CD14-positive monocyte (primary cell): ENCODE measurements at regions not wholly inside any gene's neighbourhood (a gene's known extent, or its start where the extent isn't known, plus 50 kb on each side); places are given as distances from the start of the nearest gene placed in this dataset.

Experiments
- DNase-seq, 3 donors: peaks; one replicate each; pipeline ENCODE4 v3.0.0-alpha.2; 2011 to 2022
- H2AFZ ChIP-seq: 2 replicates; pipeline ENCODE4 v1.6.0; 2012; ENCODE audit warnings: mild to moderate bottlenecking, low read depth, low read length, inconsistent platforms; ENCODE audit not compliant: insufficient read depth, poor library complexity, severe bottlenecking
- H3K27ac ChIP-seq, 2 donors: 1 replicate in 1 of 2; 2 replicates in 1 of 2; pipeline ENCODE4 v1.5.1; 2012 to 2013; ENCODE audit warnings: low read length in 2 of 2, control low read depth in 1 of 2, inconsistent platforms in 1 of 2, low read depth in 1 of 2, mild to moderate bottlenecking in 1 of 2
- H3K27me3 ChIP-seq, 2 donors: one replicate each; pipeline versions ENCODE4 v1.6.0 to v1.6.1; 2011 to 2013; ENCODE audit warnings: low read length in 2 of 2; ENCODE audit not compliant: control insufficient read depth in 2 of 2, insufficient read depth in 2 of 2
- H3K36me3 ChIP-seq, 2 donors: replicated peaks in 1 of 2; 1 replicate in 1 of 2; 2 replicates in 1 of 2; pipeline versions ENCODE4 v1.5.1 to v1.6.1; 2012 to 2013; ENCODE audit warnings: low read length in 2 of 2, control low read depth in 1 of 2, inconsistent platforms in 1 of 2, mild to moderate bottlenecking in 1 of 2; ENCODE audit not compliant: insufficient read depth in 2 of 2, control insufficient read depth in 1 of 2
- H3K4me1 ChIP-seq, 2 donors: 1 replicate in 1 of 2; 2 replicates in 1 of 2; pipeline versions ENCODE4 v1.5.1 to v1.6.1; 2012 to 2013; ENCODE audit warnings: low read length in 2 of 2, control low read depth in 1 of 2, inconsistent platforms in 1 of 2, mild to moderate bottlenecking in 1 of 2, moderate library complexity in 1 of 2; ENCODE audit not compliant: insufficient read depth in 2 of 2, control insufficient read depth in 1 of 2
- H3K4me2 ChIP-seq: replicated peaks from 2 replicates; pipeline ENCODE3; 2012; ENCODE audit warnings: low read length, moderate library complexity, mild to moderate bottlenecking; ENCODE audit not compliant: poor library complexity, severe bottlenecking; ENCODE audit errors: extremely low read depth
- H3K4me3 ChIP-seq, 3 experiments: fragments of 200-600 bp in 1 of 3; sonication (generic) in 1 of 3; replicated peaks in 1 of 3; 1 replicate in 2 of 3; 2 replicates in 1 of 3; pipeline ENCODE4 v1.5.1; 2011 to 2013; ENCODE audit warnings: low read length in 3 of 3, mild to moderate bottlenecking in 3 of 3, control low read depth in 2 of 3, low read depth in 2 of 3, inconsistent platforms in 1 of 3, moderate library complexity in 1 of 3
- H3K79me2 ChIP-seq: 2 replicates; pipeline ENCODE4 v1.6.0; 2012; ENCODE audit warnings: mild to moderate bottlenecking, control low read depth, inconsistent platforms, low read length, moderate library complexity; ENCODE audit not compliant: insufficient read depth
- H3K9ac ChIP-seq: 2 replicates; pipeline ENCODE4 v1.6.0; 2017; ENCODE audit warnings: low read length, mild to moderate bottlenecking; ENCODE audit not compliant: insufficient read depth, poor library complexity, severe bottlenecking
- H3K9me3 ChIP-seq, 2 donors: replicated peaks in 1 of 2; 1 replicate in 1 of 2; 2 replicates in 1 of 2; pipeline versions ENCODE4 v1.5.1 to v1.6.1; 2012 to 2013; ENCODE audit warnings: low read length in 2 of 2, control low read depth in 1 of 2; ENCODE audit not compliant: control insufficient read depth in 1 of 2, insufficient read depth in 1 of 2
- H4K20me1 ChIP-seq: 2 replicates; pipeline ENCODE4 v1.6.0; 2012; ENCODE audit warnings: mild to moderate bottlenecking, low read length, control low read depth, moderate library complexity; ENCODE audit not compliant: insufficient read depth
- H3K27ac Mint-ChIP-seq, 7 donors: one replicate each; pipeline ENCODE4 v1.8.0; 2020; ENCODE audit warnings: mild to moderate bottlenecking in 7 of 7, mixed read lengths in 7 of 7, moderate library complexity in 6 of 7, inconsistent platforms in 2 of 7
- H3K27me3 Mint-ChIP-seq, 3 donors: one replicate each; pipeline ENCODE4 v1.8.0; 2021 to 2022; ENCODE audit warnings: low read depth in 3 of 3, mild to moderate bottlenecking in 3 of 3, mixed read lengths in 3 of 3, moderate library complexity in 3 of 3, inconsistent platforms in 1 of 3
- H3K36me3 Mint-ChIP-seq, 2 donors: one replicate each; pipeline ENCODE4 v1.8.0; 2020; ENCODE audit warnings: mixed read lengths in 2 of 2, inconsistent platforms in 1 of 2, mild to moderate bottlenecking in 1 of 2
- H3K4me1 Mint-ChIP-seq: one replicate; pipeline ENCODE4 v1.8.0; 2020; ENCODE audit warnings: mild to moderate bottlenecking, mixed read lengths
- H3K4me3 Mint-ChIP-seq, 2 donors: one replicate each; pipeline ENCODE4 v1.8.0; 2020; ENCODE audit warnings: mild to moderate bottlenecking in 2 of 2, mixed read lengths in 2 of 2, moderate library complexity in 1 of 2
- H3K9me3 Mint-ChIP-seq, 7 donors: one replicate each; pipeline ENCODE4 v1.8.0; 2020 to 2022; ENCODE audit warnings: mixed read lengths in 7 of 7, mild to moderate bottlenecking in 6 of 7, moderate library complexity in 6 of 7, inconsistent platforms in 2 of 7
- CTCF ChIP-seq: fragments of 200-600 bp; IDR thresholded peaks from one replicate; pipeline ENCODE4 v1.8.0; 2022; ENCODE audit warnings: antibody characterized with exemption, mild to moderate bottlenecking
- WGBS: methylation state at CpG from one replicate; pipeline ENCODE4 v1.1.5; 2013; ENCODE audit warnings: missing lambda C conversion rate; ENCODE audit not compliant: insufficient coverage; 5-methylcytosine and 5-hydroxymethylcytosine counted together
- intact Hi-C, 2 donors: fragments of 100-400 bp; cut with micrococcal nuclease; formaldehyde crosslinking; loops; one replicate each; pipeline versions ENCODE4 v1.15.0 to v1.15.1; 2023

GRCh38 chr12:131273291-131273845, 319.7 kb downstream of the ADGRD1 start:
- peak overlapping the region in 1 of 7 donors; percentile 10 for H3K27ac Mint-ChIP-seq
- 94% methylated on average over 7 of the region's 11 CpGs for WGBS
- no peak for TF ChIP-seq CTCF

DNA sequence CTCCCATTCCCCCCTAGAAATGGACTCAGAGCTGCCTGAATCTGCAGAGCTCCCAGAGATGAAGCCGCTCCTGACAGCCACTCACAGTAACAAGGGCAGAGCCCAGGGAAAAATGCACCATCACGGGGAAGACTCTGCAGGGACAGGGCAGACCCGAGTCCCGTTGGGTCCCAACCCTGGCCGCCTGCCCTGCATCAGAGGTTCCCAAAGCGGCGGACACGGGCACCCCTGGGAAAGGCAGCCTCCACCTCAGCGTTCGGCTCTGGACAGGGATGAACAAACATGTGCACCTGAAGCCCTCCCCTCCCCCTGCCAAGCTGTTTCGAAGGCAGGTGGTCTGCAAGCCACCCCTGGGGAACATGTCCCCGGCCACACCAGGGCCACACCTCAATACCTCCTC, 320.4 kb downstream of the ADGRD1 start:
- no peaks in the 10 kb centered on the region for H3K4me1 Mint-ChIP-seq
- Histone ChIP-seq H3K4me2 (no peak overlapping the region), H3K4me3 (no peak overlapping the region), H2AFZ (no peak overlapping the region), H3K79me2 (no peaks in the 10 kb centered on the region), H3K27ac (no peak overlapping the region), H3K27me3 (no peaks in the 10 kb centered on the region), H3K36me3 (no peaks in the 10 kb centered on the region), H3K9me3 (no peaks in the 10 kb centered on the region), H4K20me1 (no peaks in the 10 kb centered on the region), H3K9ac (no peak overlapping the region), H3K4me1 (no peaks in the 10 kb centered on the region)
- WGBS, result 88% methylated on average over 9 of the region's 12 CpGs
- DNase-seq, result no peak
- no peaks in the 10 kb centered on the region for H3K9me3 Mint-ChIP-seq
- H3K27me3 Mint-ChIP-seq, result peaks cover 0 to 2% (median 0%) of the 10 kb centered on the region in 3 donors
- no peak overlapping the region for H3K4me3 Mint-ChIP-seq
- intact Hi-C loops, result no loop called here
- no peak for TF ChIP-seq CTCF
- H3K27ac Mint-ChIP-seq, result no peak overlapping the region
- H3K36me3 Mint-ChIP-seq, result no peaks in the 10 kb centered on the region

More at GRCh38 chr12:131273291-131273845, 319.7 kb downstream of the ADGRD1 start:
- H3K27ac ChIP-seq, result no peak overlapping the region
- H2AFZ ChIP-seq, result no peak overlapping the region
- Mint-ChIP-seq H3K9me3 (no peaks in the 10 kb centered on the region), H3K4me1 (no peaks in the 10 kb centered on the region), H3K4me3 (no peak overlapping the region), H3K27me3 (peaks cover 0 to 2% (median 0%) of the 10 kb centered on the region in 3 donors), H3K36me3 (no peaks in the 10 kb centered on the region)
- intact Hi-C loops, result no loop called here
- H3K36me3 ChIP-seq, result no peaks in the 10 kb centered on the region
- no peaks in the 10 kb centered on the region for H3K9me3 ChIP-seq
- H4K20me1 ChIP-seq, result no peaks in the 10 kb centered on the region
- no peak overlapping the region for H3K4me3 ChIP-seq
- H3K9ac ChIP-seq, result no peak overlapping the region
- no peaks in the 10 kb centered on the region for H3K4me1 ChIP-seq
- no peak overlapping the region for H3K4me2 ChIP-seq
- H3K79me2 ChIP-seq, result no peaks in the 10 kb centered on the region
- DNase-seq, result no peak
- no peaks in the 10 kb centered on the region for H3K27me3 ChIP-seq
